GM23338 (cell line): ENCODE measurements at regions not wholly inside any gene's neighbourhood (a gene's known extent, or its start where the extent isn't known, plus 50 kb on each side); places are given as distances from the start of the nearest gene placed in this dataset.

Experiments used
- ATAC-seq: fragments of 200-7000 bp; cut with Tn5 transposase; 3 replicates; pipeline ENCODE4 v1.9.1; 2020
- DNase-seq: peaks from one replicate; pipeline ENCODE4 v3.0.0-alpha.2; 2015; ENCODE audit warnings: low spot score
- H2AFZ ChIP-seq: fragments of 200-600 bp; sonication (generic); 2 replicates; pipeline ENCODE4 v1.8.0; 2016; ENCODE audit warnings: antibody characterized with exemption, mild to moderate bottlenecking, moderate library complexity
- H3F3A ChIP-seq: fragments of 200-600 bp; sonication (generic); replicated peaks from 2 replicates; pipeline ENCODE4 v1.8.0; 2017; ENCODE audit warnings: antibody characterized with exemption, mixed run types, low read depth
- H3K27ac ChIP-seq: fragments of 200-600 bp; sonication (generic); 2 replicates; pipeline ENCODE4 v1.6.1; 2016; ENCODE audit warnings: low read depth
- H3K27me3 ChIP-seq: fragments of 200-600 bp; sonication (generic); 2 replicates; pipeline ENCODE4 v1.8.0; 2016; ENCODE audit warnings: mild to moderate bottlenecking, mixed run types, moderate library complexity; ENCODE audit not compliant: insufficient read depth
- H3K36me3 ChIP-seq: fragments of 200-600 bp; sonication (generic); 2 replicates; pipeline ENCODE4 v1.8.0; 2016; ENCODE audit warnings: mild to moderate bottlenecking; ENCODE audit not compliant: insufficient read depth
- H3K4me1 ChIP-seq: fragments of 200-600 bp; sonication (generic); 2 replicates; pipeline ENCODE4 v1.8.0; 2016; ENCODE audit warnings: mild to moderate bottlenecking, moderate library complexity; ENCODE audit not compliant: insufficient read depth
- H3K4me2 ChIP-seq: fragments of 200-600 bp; sonication (generic); 2 replicates; pipeline ENCODE4 v1.7.1; 2017; ENCODE audit warnings: mixed run types
- H3K4me3 ChIP-seq: fragments of 200-600 bp; sonication (generic); 2 replicates; pipeline ENCODE4 v1.6.1; 2016; ENCODE audit warnings: mixed run types
- H3K79me2 ChIP-seq: fragments of 200-600 bp; sonication (generic); replicated peaks from 2 replicates; pipeline ENCODE4 v1.8.0; 2017; ENCODE audit warnings: mild to moderate bottlenecking; ENCODE audit not compliant: insufficient read depth
- H3K9me2 ChIP-seq: fragments of 200-600 bp; sonication (generic); 2 replicates; pipeline ENCODE4 v1.8.0; 2017; ENCODE audit not compliant: insufficient read depth
- H4K20me1 ChIP-seq: fragments of 200-600 bp; sonication (generic); replicated peaks from 2 replicates; pipeline ENCODE4 v1.8.0; 2017; ENCODE audit warnings: mild to moderate bottlenecking; ENCODE audit not compliant: insufficient read depth
- H3K27ac Mint-ChIP-seq: 2 replicates; pipeline ENCODE4 v1.8.0; 2020; ENCODE audit warnings: inconsistent platforms, mild to moderate bottlenecking, moderate library complexity, mixed read lengths
- H3K27me3 Mint-ChIP-seq: 3 replicates; pipeline ENCODE4 v1.8.0; 2022; ENCODE audit warnings: low read depth, mild to moderate bottlenecking, moderate library complexity, mixed read lengths, inconsistent platforms; ENCODE audit not compliant: insufficient read depth, poor library complexity
- H3K36me3 Mint-ChIP-seq: 3 replicates; pipeline ENCODE4 v1.8.0; 2021; ENCODE audit warnings: low read depth, mild to moderate bottlenecking, inconsistent platforms, moderate library complexity, mixed read lengths
- H3K4me1 Mint-ChIP-seq: 3 replicates; pipeline ENCODE4 v1.8.0; 2020; ENCODE audit warnings: mild to moderate bottlenecking, inconsistent platforms, mixed read lengths
- H3K4me3 Mint-ChIP-seq: 3 replicates; pipeline ENCODE4 v1.8.0; 2021; ENCODE audit warnings: moderate library complexity, mild to moderate bottlenecking, inconsistent platforms, mixed read lengths
- H3K9me3 Mint-ChIP-seq: 3 replicates; pipeline ENCODE4 v1.8.0; 2020; ENCODE audit warnings: moderate library complexity, mild to moderate bottlenecking, inconsistent platforms, mixed read lengths
- CREB1 ChIP-seq: fragments of 250-450 bp; sonication (Bioruptor Pico); IDR thresholded peaks from 2 replicates; pipeline ENCODE4 v1.5.0; 2020; ENCODE audit warnings: low read depth, mild to moderate bottlenecking, moderate library complexity
- CTCF ChIP-seq, 2 experiments: fragments of 200-600 bp in 1 of 2; sonication (generic) in 1 of 2; conservative IDR thresholded peaks; 2 replicates each; pipeline versions ENCODE4 v1.5.1 to v1.6.1; 2016 to 2017; ENCODE audit warnings: antibody characterized with exemption in 2 of 2, low read depth in 2 of 2, mild to moderate bottlenecking in 2 of 2, moderate library complexity in 1 of 2
- ETS1 ChIP-seq: IDR thresholded peaks from 2 replicates; pipeline ENCODE4 v1.6.1; 2016; ENCODE audit warnings: antibody characterized with exemption
- EZH2 ChIP-seq: fragments of 200-600 bp; sonication (generic); IDR thresholded peaks from one replicate; pipeline ENCODE4 v1.8.0; 2017; ENCODE audit warnings: antibody characterized with exemption, mild to moderate bottlenecking, low read depth; ENCODE audit not compliant: unreplicated experiment
- EZH2phosphoT487 ChIP-seq: fragments of 200-600 bp; sonication (generic); IDR thresholded peaks from one replicate; pipeline ENCODE4 v1.8.1; 2018; ENCODE audit warnings: antibody characterized with exemption; ENCODE audit not compliant: unreplicated experiment
- JUNB ChIP-seq: IDR thresholded peaks from one replicate; pipeline ENCODE4 v1.6.1; 2016; ENCODE audit warnings: antibody characterized with exemption; ENCODE audit not compliant: unreplicated experiment
- NANOG ChIP-seq: IDR thresholded peaks from 2 replicates; pipeline ENCODE4 v1.6.1; 2016; ENCODE audit warnings: antibody characterized with exemption, borderline replicate concordance
- POLR2AphosphoS5 ChIP-seq: IDR thresholded peaks from 2 replicates; pipeline ENCODE4 v1.6.1; 2016; ENCODE audit warnings: antibody characterized with exemption, low read depth
- REST ChIP-seq: IDR thresholded peaks from one replicate; pipeline ENCODE4 v1.6.1; 2018; ENCODE audit warnings: antibody characterized with exemption; ENCODE audit not compliant: unreplicated experiment
- STAT1 ChIP-seq: IDR thresholded peaks from one replicate; pipeline ENCODE4 v1.6.1; 2016; ENCODE audit warnings: antibody characterized with exemption; ENCODE audit not compliant: unreplicated experiment
- ZNF114 ChIP-seq: fragments of 250-450 bp; sonication (Bioruptor Pico); IDR thresholded peaks from 2 replicates; pipeline ENCODE4 v1.5.0; 2020; ENCODE audit warnings: mild to moderate bottlenecking, moderate library complexity
- ZNF331 ChIP-seq: fragments of 250-450 bp; sonication (Bioruptor Pico); IDR thresholded peaks from 2 replicates; pipeline ENCODE4 v1.5.0; 2020; ENCODE audit warnings: low read depth, mild to moderate bottlenecking, moderate library complexity
- ZNF462 ChIP-seq: fragments of 250-450 bp; sonication (Bioruptor Pico); IDR thresholded peaks from 2 replicates; pipeline ENCODE4 v1.5.0; 2020; ENCODE audit warnings: mild to moderate bottlenecking, moderate library complexity

GRCh38 chr4:54428940-54429339 is 199.8 kb downstream of the PDGFRA start:
- TF ChIP-seq ZNF331 (CRISPR knock-in tag) (no peak), ZNF114 (CRISPR knock-in tag) (no peak), CTCF (conservative IDR thresholded peaks at IDR 0.05; ENCODE audit: low read depth in 2 of 2) (no peak), ETS1 (no peak), NANOG (no peak), EZH2phosphoT487 (no peak), REST (no peak), CREB1 (CRISPR knock-in tag) (no peak), JUNB (no peak), ZNF462 (CRISPR knock-in tag) (no peak), EZH2 (no peak), STAT1 (no peak), POLR2AphosphoS5 (no peak)
- H3K9me3 Mint-ChIP-seq: no peaks in the 10 kb centered on the region
- no peak for ATAC-seq

More at GRCh38 chr4:54428940-54429339, 199.8 kb downstream of the PDGFRA start:
- H3K4me3 ChIP-seq: no peak overlapping the region
- H3K4me1 ChIP-seq: no peaks in the 10 kb centered on the region
- no peak overlapping the region for H3K27ac ChIP-seq
- H3K4me3 Mint-ChIP-seq: no peak overlapping the region
- H3K79me2 ChIP-seq: no peaks in the 10 kb centered on the region
- H2AFZ ChIP-seq: no peak overlapping the region
- H3K4me1 Mint-ChIP-seq: peaks cover 8% of the 10 kb centered on the region; the same call in 2 of the 3 replicates
- H3K36me3 ChIP-seq: no peaks in the 10 kb centered on the region
- H4K20me1 ChIP-seq: no peaks in the 10 kb centered on the region
- no peaks in the 10 kb centered on the region for H3K27me3 Mint-ChIP-seq
- H3K4me2 ChIP-seq: no peak overlapping the region
- H3K9me2 ChIP-seq: 0 out of 2 replicates have a peak, but pooled peaks cover 1% of the 10 kb centered on the region
- no peaks in the 10 kb centered on the region for H3K36me3 Mint-ChIP-seq
- H3F3A ChIP-seq: no peaks in the 10 kb centered on the region
- H3K27me3 ChIP-seq: no peaks in the 10 kb centered on the region
- no peak for DNase-seq
- no peak overlapping the region for H3K27ac Mint-ChIP-seq
